ENCODE measurements at regions not wholly inside any gene's neighbourhood (a gene's known extent, or its start where the extent isn't known, plus 50 kb on each side); places are given as distances from the start of the nearest gene placed in this dataset.
A peak's percentile ranks its signal among the peaks of the same experiment; 100 is the strongest.

GRCh38 chr9:105879181-105879580 is 184.8 kb downstream of the TMEM38B start:
- Histone ChIP-seq H3K4me3 (no peak overlapping the region), H3K27me3 (no peaks in the 10 kb centered on the region), H4K20me1 (no peaks in the 10 kb centered on the region), H3K4me2 (peak overlapping the region in 7 of 11 experiments; percentile 8 to 57 (median 42); a peak in 10 of 22 replicates), H3K27ac (no peak overlapping the region), H3K9ac (no peak overlapping the region), H3K9me3 (replicated peaks in 1 of 11) (no peaks in the 10 kb centered on the region), H3K36me3 (no peaks in the 10 kb centered on the region), H3K4me1 (peaks cover 15 to 38% (median 33%) of the 10 kb centered on the region in 10 experiments)
- TF ChIP-seq Cebpa-rat (IDR thresholded peaks at IDR 0.05), result no peak

- H4K20me1 ChIP-seq, result no peaks in the 10 kb centered on the region
- no peak for TF ChIP-seq Cebpa-rat (IDR thresholded peaks at IDR 0.05)
These were observed 186.2 kb downstream of the TMEM38B start for GRCh38 chr9:105880517-105880916.

DNA sequence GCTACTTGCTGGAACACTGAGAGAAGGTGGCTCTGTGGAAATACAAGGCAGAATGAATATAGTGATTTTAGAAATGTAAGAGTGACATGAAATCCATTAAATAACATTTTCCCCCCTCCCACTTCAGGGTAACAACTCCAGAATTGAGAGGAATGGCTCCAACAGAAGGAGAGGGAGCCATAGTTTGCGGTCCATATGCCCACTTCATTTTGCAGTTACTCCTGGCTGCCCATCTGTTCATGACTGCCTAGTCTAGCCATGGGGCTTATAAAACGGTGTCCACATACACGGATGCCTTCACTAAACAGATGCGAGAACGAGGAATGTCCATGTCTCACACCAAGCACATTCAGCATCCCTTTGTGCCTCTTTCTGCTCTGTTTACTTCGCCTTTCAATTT is 186.7 kb downstream of the TMEM38B start:
- Histone ChIP-seq H3K9me3 (replicated peaks in 1 of 11) (no peaks in the 10 kb centered on the region), H3K4me2 (no peak overlapping the region), H3K4me3 (no peak overlapping the region), H3K9ac (no peak overlapping the region), H3K27me3 (no peaks in the 10 kb centered on the region), H4K20me1 (no peaks in the 10 kb centered on the region), H3K4me1 (peaks cover 15 to 39% (median 34%) of the 10 kb centered on the region in 10 experiments), H3K27ac (no peak overlapping the region), H3K36me3 (no peaks in the 10 kb centered on the region)
- TF ChIP-seq Cebpa-rat (IDR thresholded peaks at IDR 0.05), result no peak

More at GRCh38 chr9:105880517-105880916, 186.2 kb downstream of the TMEM38B start:
- H3K4me2 ChIP-seq, result no peak overlapping the region
- peaks cover 15 to 41% (median 35%) of the 10 kb centered on the region in 10 experiments for H3K4me1 ChIP-seq
- H3K4me3 ChIP-seq, result no peak overlapping the region
- H3K9me3 ChIP-seq (replicated peaks in 1 of 11), result no peaks in the 10 kb centered on the region
- H3K36me3 ChIP-seq, result no peaks in the 10 kb centered on the region
- no peaks in the 10 kb centered on the region for H3K27me3 ChIP-seq
- H3K27ac ChIP-seq, result no peak overlapping the region
- no peak overlapping the region for H3K9ac ChIP-seq

- no peak overlapping the region for H3K4me3 ChIP-seq
- H3K27me3 ChIP-seq, result no peaks in the 10 kb centered on the region
- H3K27ac ChIP-seq, result no peak overlapping the region
- no peaks in the 10 kb centered on the region for H3K9me3 ChIP-seq (replicated peaks in 1 of 11)
- no peak for TF ChIP-seq Cebpa-rat (IDR thresholded peaks at IDR 0.05)
- H3K36me3 ChIP-seq, result no peaks in the 10 kb centered on the region
- H3K4me2 ChIP-seq, result no peak overlapping the region
- no peak overlapping the region for H3K9ac ChIP-seq
- no peaks in the 10 kb centered on the region for H4K20me1 ChIP-seq
- H3K4me1 ChIP-seq, result peaks cover 15 to 39% (median 33%) of the 10 kb centered on the region in 10 experiments
These were observed 187.5 kb downstream of the TMEM38B start for GRCh38 chr9:105881654-105882349.

DNA sequence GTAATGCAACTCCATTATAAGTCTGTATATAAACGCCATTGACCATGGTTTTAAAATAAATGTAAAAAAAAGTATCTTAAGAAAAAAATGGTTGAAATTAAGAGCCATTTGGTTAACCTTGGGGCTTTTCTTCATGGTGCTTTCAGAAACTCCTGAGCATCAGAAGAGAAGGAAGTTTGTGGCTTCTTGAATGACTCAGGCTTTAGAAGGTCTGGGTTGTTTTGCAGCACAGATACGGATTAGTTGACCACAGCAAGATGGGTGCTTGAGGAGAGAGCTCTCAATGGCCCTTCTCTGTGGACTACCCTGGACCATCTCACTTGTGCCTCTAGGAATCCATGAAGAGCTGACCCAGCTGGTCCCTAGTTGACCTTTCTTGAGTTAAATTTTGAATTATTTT is 189.5 kb downstream of the TMEM38B start:
- Histone ChIP-seq H3K27me3 (no peaks in the 10 kb centered on the region), H3K4me1 (peaks cover 0 to 32% (median 20%) of the 10 kb centered on the region in 10 experiments; a peak in 16 of 20 replicates), H3K9me3 (replicated peaks in 1 of 11) (no peaks in the 10 kb centered on the region), H4K20me1 (no peaks in the 10 kb centered on the region), H3K9ac (no peak overlapping the region), H3K4me2 (peak overlapping the region in 8 of 11 experiments; percentile 9 to 55 (median 36); a peak in 13 of 22 replicates), H3K27ac (peak overlapping the region in 1 of 11 experiments; percentile 23; a peak in 1 of 22 replicates), H3K36me3 (no peaks in the 10 kb centered on the region), H3K4me3 (no peak overlapping the region)
- TF ChIP-seq Cebpa-rat (IDR thresholded peaks at IDR 0.05), result no peak

- Histone ChIP-seq H3K27me3 (no peaks in the 10 kb centered on the region), H4K20me1 (no peaks in the 10 kb centered on the region), H3K4me3 (no peak overlapping the region), H3K36me3 (no peaks in the 10 kb centered on the region), H3K27ac (no peak overlapping the region), H3K9me3 (replicated peaks in 1 of 11) (no peaks in the 10 kb centered on the region), H3K4me2 (peak overlapping the region in 6 of 11 experiments; percentile 19 to 55 (median 36); a peak in 10 of 22 replicates), H3K4me1 (peaks cover 0 to 27% (median 16%) of the 10 kb centered on the region in 10 experiments; a peak in 16 of 20 replicates), H3K9ac (no peak overlapping the region)
- TF ChIP-seq Cebpa-rat (IDR thresholded peaks at IDR 0.05), result no peak
These were observed 190.1 kb downstream of the TMEM38B start for GRCh38 chr9:105884416-105884815.

DNA sequence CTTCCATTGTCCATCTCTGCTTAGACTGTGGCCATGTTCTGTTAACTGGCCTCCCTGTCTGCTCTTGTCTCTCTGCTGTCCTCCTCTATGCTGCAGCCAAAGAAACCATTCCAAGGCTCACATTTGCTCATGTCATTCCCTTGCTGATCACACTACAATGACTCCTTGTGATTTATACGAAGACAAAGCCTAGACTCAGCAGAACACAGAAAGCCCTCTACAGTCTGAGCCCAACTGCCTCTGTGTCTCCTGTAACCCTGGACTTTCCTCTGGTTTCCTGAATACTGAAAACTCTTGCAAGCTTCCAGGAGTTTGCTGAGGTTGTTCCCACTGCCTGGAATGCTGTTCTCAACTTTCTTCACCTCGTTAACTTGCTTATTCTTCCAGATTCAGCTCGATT is 191.8 kb downstream of the TMEM38B start:
- H3K4me1 ChIP-seq, result peaks cover 0 to 28% (median 18%) of the 10 kb centered on the region in 10 experiments; a peak in 15 of 20 replicates
- no peak for TF ChIP-seq Cebpa-rat (IDR thresholded peaks at IDR 0.05)

DNA sequence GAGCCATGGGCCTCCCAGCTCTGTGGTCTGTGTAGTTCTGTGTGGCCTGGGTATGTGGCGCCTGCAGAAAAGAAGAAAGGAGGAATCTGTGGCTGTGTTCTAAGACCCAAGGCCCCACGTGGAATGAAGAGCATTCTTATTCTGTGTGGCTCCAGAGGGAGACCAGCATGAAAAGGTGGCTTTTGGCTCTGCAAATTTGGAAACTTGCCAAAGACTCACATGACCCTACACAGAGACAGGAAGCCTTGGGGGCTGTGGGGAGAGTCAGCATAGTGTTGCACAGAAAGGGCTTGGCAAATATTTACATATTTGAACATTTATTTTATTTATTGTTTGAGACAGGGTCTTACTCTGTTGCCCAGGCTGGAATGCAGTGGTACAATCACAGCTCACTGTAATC is 193.3 kb downstream of the TMEM38B start:
- Histone ChIP-seq H3K9ac (no peak overlapping the region), H3K27ac (no peak overlapping the region), H3K9me3 (replicated peaks in 1 of 11) (no peaks in the 10 kb centered on the region), H3K27me3 (no peaks in the 10 kb centered on the region), H3K4me2 (peak overlapping the region in 5 of 11 experiments; percentile 4 to 18 (median 11); a peak in 1 of 22 replicates), H4K20me1 (no peaks in the 10 kb centered on the region), H3K36me3 (no peaks in the 10 kb centered on the region), H3K4me3 (no peak overlapping the region), H3K4me1 (peaks cover 0 to 28% (median 18%) of the 10 kb centered on the region in 10 experiments; a peak in 15 of 20 replicates)
- no peak for TF ChIP-seq Cebpa-rat (IDR thresholded peaks at IDR 0.05)

More for the DNA sequence above, 191.8 kb downstream of the TMEM38B start:
- H3K9ac ChIP-seq, result no peak overlapping the region
- no peak overlapping the region for H3K4me2 ChIP-seq
- H3K27ac ChIP-seq, result no peak overlapping the region
- no peak overlapping the region for H3K4me3 ChIP-seq
- no peaks in the 10 kb centered on the region for H3K36me3 ChIP-seq
- no peaks in the 10 kb centered on the region for H3K9me3 ChIP-seq (replicated peaks in 1 of 11)
- H3K27me3 ChIP-seq, result no peaks in the 10 kb centered on the region
- no peaks in the 10 kb centered on the region for H4K20me1 ChIP-seq

DNA sequence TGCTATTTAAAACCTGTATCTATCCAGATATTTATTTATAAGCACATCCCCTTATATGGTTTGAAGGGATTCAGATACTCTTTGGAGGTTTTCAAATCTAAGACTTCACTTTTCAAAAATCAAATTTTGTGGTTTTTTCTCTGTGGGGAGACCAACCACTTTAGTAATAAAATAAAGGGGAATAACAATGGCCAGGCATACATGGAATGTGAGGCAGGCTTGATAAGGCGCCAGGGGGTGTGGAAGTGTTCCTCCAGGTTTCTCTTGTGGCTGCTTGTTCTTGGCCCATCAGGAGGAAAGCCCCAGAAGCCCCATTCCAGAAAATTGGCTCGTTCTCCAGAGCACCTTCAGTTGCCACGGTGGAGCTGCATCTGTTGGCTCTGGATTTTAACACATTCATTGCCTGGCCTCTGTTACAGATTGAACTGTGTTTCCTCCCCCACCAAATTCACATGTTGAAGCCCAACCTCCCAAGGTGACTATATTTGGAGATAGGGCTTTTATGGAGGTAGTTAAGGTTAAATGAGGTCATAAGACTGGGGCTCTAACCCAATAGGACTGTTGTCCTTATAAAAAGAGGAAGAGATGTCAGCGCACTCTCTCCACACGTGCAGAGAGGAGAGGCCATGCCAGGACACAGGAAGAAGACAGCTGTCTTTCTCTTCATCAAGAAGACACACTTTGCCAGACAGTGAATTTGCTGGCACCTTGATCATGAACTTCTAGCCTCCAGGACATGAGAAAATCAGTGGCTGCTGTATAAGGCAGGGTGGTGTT is 195.9 kb downstream of the TMEM38B start:
- Histone ChIP-seq H4K20me1 (no peaks in the 10 kb centered on the region), H3K27ac (no peak overlapping the region), H3K4me2 (peak overlapping the region in 3 of 11 experiments; percentile 2 to 15 (median 10); a peak in 4 of 22 replicates), H3K4me3 (no peak overlapping the region), H3K27me3 (no peaks in the 10 kb centered on the region), H3K36me3 (no peaks in the 10 kb centered on the region), H3K9ac (no peak overlapping the region), H3K9me3 (replicated peaks in 1 of 11) (no peaks in the 10 kb centered on the region), H3K4me1 (peaks cover 0 to 14% (median 5%) of the 10 kb centered on the region in 10 experiments; a peak in 8 of 20 replicates)
- no peak for TF ChIP-seq Cebpa-rat (IDR thresholded peaks at IDR 0.05)

All from BLaER1 treated with 17β-estradiol and CSF1 and Interleukin-3, amounts not matched to agents 10 nM and 100 nM (cell line).